SK-N-SH (cell line): ENCODE measurements at regions not wholly inside any gene's neighbourhood (a gene's known extent, or its start where the extent isn't known, plus 50 kb on each side); places are given as distances from the start of the nearest gene placed in this dataset.

Experiments
- CTCF ChIA-PET: fragments of 300-600, 350-600 bp; formaldehyde crosslinking; extraction: SDS; loops from one replicate; lab custom pipeline; 2021; lab: Yijun Ruan, JAX
- POLR2A ChIA-PET: fragments of 350-600 bp; sonication (Branson Sonifier 250); formaldehyde crosslinking; extraction: SDS; loops from one replicate; lab custom pipeline; 2020; ENCODE audit warnings: antibody characterized with exemption, inconsistent platforms; lab: Yijun Ruan, JAX
- DNase-seq: peaks from one replicate; pipeline ENCODE4 v3.0.0; 2012
- H2AFZ ChIP-seq: fragments of 200-600 bp; sonication (generic); 2 replicates; pipeline ENCODE4 v1.8.1; 2016; ENCODE audit warnings: antibody characterized with exemption, mild to moderate bottlenecking, low read depth
- H3F3A ChIP-seq: fragments of 200-600 bp; sonication (generic); replicated peaks from 2 replicates; pipeline ENCODE3; 2016; ENCODE audit warnings: antibody characterized with exemption, mild to moderate bottlenecking; ENCODE audit not compliant: insufficient read depth
- H3K27ac ChIP-seq, 2 experiments: fragments of 200-500 bp in 1 of 2; fragments of 200-600 bp in 1 of 2; sonication (Bioruptor generic) in 1 of 2; sonication (generic), shearing (Covaris generic) in 1 of 2; 2 replicates each; pipeline versions ENCODE4 v1.5.1 to v1.6.1; 2014 to 2016; ENCODE audit warnings: low read depth in 2 of 2, inconsistent platforms in 1 of 2, low read length in 1 of 2, mild to moderate bottlenecking in 1 of 2, mixed read lengths in 1 of 2
- H3K27me3 ChIP-seq: fragments of 200-600 bp; sonication (generic), shearing (Covaris generic); 2 replicates; pipeline ENCODE4 v1.6.1; 2016; ENCODE audit warnings: mixed run types; ENCODE audit not compliant: insufficient read depth
- H3K36me3 ChIP-seq, 2 experiments: fragments of 200-500 bp in 1 of 2; fragments of 200-600 bp in 1 of 2; sonication (Bioruptor generic) in 1 of 2; sonication (generic) in 1 of 2; replicated peaks in 1 of 2; 2 replicates each; pipeline versions ENCODE3 to v1.5.1; 2014 to 2016; ENCODE audit warnings: low read length in 1 of 2, mild to moderate bottlenecking in 1 of 2; ENCODE audit not compliant: insufficient read depth in 2 of 2, control insufficient read depth in 1 of 2
- H3K4me1 ChIP-seq, 2 experiments: fragments of 200-500 bp in 1 of 2; fragments of 200-600 bp in 1 of 2; sonication (Bioruptor generic) in 1 of 2; sonication (generic), shearing (Covaris generic) in 1 of 2; 2 replicates each; pipeline versions ENCODE4 v1.5.1 to v1.6.1; 2014 to 2016; ENCODE audit warnings: low read depth in 1 of 2, low read length in 1 of 2, mixed run types in 1 of 2; ENCODE audit not compliant: insufficient read depth in 2 of 2, control insufficient read depth in 1 of 2
- H3K4me2 ChIP-seq: fragments of 200-600 bp; sonication (generic), shearing (Covaris generic); 2 replicates; pipeline ENCODE4 v1.6.1; 2017; ENCODE audit warnings: mixed run types
- H3K4me3 ChIP-seq, 2 experiments: fragments of 200-500 bp in 1 of 2; fragments of 200-600 bp in 1 of 2; sonication (Bioruptor generic) in 1 of 2; sonication (generic), shearing (Covaris generic) in 1 of 2; 2 replicates each; pipeline versions ENCODE4 v1.5.1 to v1.8.1; 2014 to 2016; ENCODE audit warnings: low read depth in 2 of 2, inconsistent platforms in 1 of 2, low read length in 1 of 2, mild to moderate bottlenecking in 1 of 2, mixed read lengths in 1 of 2, moderate library complexity in 1 of 2
- H3K79me2 ChIP-seq: fragments of 200-600 bp; sonication (generic); 2 replicates; pipeline ENCODE4 v1.8.1; 2017; ENCODE audit warnings: mild to moderate bottlenecking; ENCODE audit not compliant: insufficient read depth
- H3K9ac ChIP-seq: fragments of 200-600 bp; sonication (generic); 2 replicates; pipeline ENCODE4 v1.6.1; 2017; ENCODE audit warnings: mixed run types
- H3K9me2 ChIP-seq: fragments of 200-600 bp; sonication (generic); 2 replicates; pipeline ENCODE4 v1.6.1; 2017; ENCODE audit warnings: mixed run types
- H3K9me3 ChIP-seq: fragments of 200-600 bp; sonication (generic); 2 replicates; pipeline ENCODE4 v1.6.1; 2017; ENCODE audit warnings: mixed run types, mild to moderate bottlenecking, moderate library complexity
- H4K20me1 ChIP-seq: fragments of 200-600 bp; sonication (generic); 2 replicates; pipeline ENCODE4 v1.6.1; 2017; ENCODE audit warnings: mild to moderate bottlenecking, mixed run types; ENCODE audit not compliant: insufficient read depth
- ELF1 ChIP-seq: IDR thresholded peaks from 2 replicates; pipeline ENCODE4 v1.4.0; 2012
- EZH2phosphoT487 ChIP-seq: fragments of 200-600 bp; sonication (generic); IDR thresholded peaks from 2 replicates; pipeline ENCODE4 v1.6.1; 2017; ENCODE audit warnings: low read depth, mixed run types, mild to moderate bottlenecking, antibody characterized with exemption, moderate library complexity, borderline replicate concordance
- FOSL2 ChIP-seq: IDR thresholded peaks from 2 replicates; pipeline ENCODE4 v1.4.0; 2012; ENCODE audit warnings: low read depth, mild to moderate bottlenecking, moderate library complexity, borderline replicate concordance
- FOXM1 ChIP-seq: IDR thresholded peaks from 2 replicates; pipeline ENCODE4 v1.4.0; 2012; ENCODE audit warnings: low read depth, mild to moderate bottlenecking
- GATA2 ChIP-seq: sonication (generic); formaldehyde crosslinking; IDR thresholded peaks from 2 replicates; pipeline ENCODE4 v1.5.0; 2020; ENCODE audit warnings: mild to moderate bottlenecking, missing genetic modification reagents
- MEF2A ChIP-seq: IDR thresholded peaks from 2 replicates; pipeline ENCODE4 v1.4.0; 2012; ENCODE audit warnings: low read depth, borderline replicate concordance
- MXI1 ChIP-seq: IDR thresholded peaks from 2 replicates; pipeline ENCODE4 v1.6.1; 2012; ENCODE audit warnings: mild to moderate bottlenecking, low read depth, low read length, improper control_type of control experiment
- NFIC ChIP-seq: IDR thresholded peaks from 2 replicates; pipeline ENCODE4 v1.4.0; 2012; ENCODE audit warnings: borderline replicate concordance
- NRF1 ChIP-seq: IDR thresholded peaks from 2 replicates; pipeline ENCODE4 v1.6.1; 2012; ENCODE audit warnings: low read depth, mild to moderate bottlenecking, low read length
- POLR2AphosphoS5 ChIP-seq: IDR thresholded peaks from 2 replicates; pipeline ENCODE4 v1.6.1; 2012; ENCODE audit warnings: low read depth, low read length
- RAD21 ChIP-seq: IDR thresholded peaks from 2 replicates; pipeline ENCODE4 v1.6.1; 2012; ENCODE audit warnings: mild to moderate bottlenecking, low read length
- RXRA ChIP-seq: IDR thresholded peaks from 2 replicates; pipeline ENCODE4 v1.4.0; 2012; ENCODE audit warnings: low read depth, mild to moderate bottlenecking, borderline replicate concordance
- SMC3 ChIP-seq: IDR thresholded peaks from 2 replicates; pipeline ENCODE4 v1.6.1; 2012; ENCODE audit warnings: low read depth, low read length, improper control_type of control experiment
- TAF1 ChIP-seq: IDR thresholded peaks from 2 replicates; pipeline ENCODE4 v1.6.1; 2012; ENCODE audit warnings: low read depth, mild to moderate bottlenecking, low read length, moderate library complexity, borderline replicate concordance
- TCF12 ChIP-seq: IDR thresholded peaks from 2 replicates; pipeline ENCODE4 v1.4.0; 2012
- YY1 ChIP-seq: IDR thresholded peaks from 2 replicates; pipeline ENCODE4 v1.4.0; 2012; ENCODE audit warnings: low read depth, mild to moderate bottlenecking
- WGBS: methylation state at CpG from one replicate; pipeline ENCODE4 v1.1.6; 2017; ENCODE audit warnings: low lambda C conversion rate; 5-methylcytosine and 5-hydroxymethylcytosine counted together
- TF ChIP-seq, protein P1 (sequence below): IDR thresholded peaks from 2 replicates; pipeline ENCODE4 v1.6.1; 2012; ENCODE audit warnings: mild to moderate bottlenecking, low read depth, low read length, moderate library complexity
- TF ChIP-seq, protein P2 (sequence below): IDR thresholded peaks from 2 replicates; pipeline ENCODE4 v1.4.0; 2012; ENCODE audit warnings: low read depth
- TF ChIP-seq, protein P3 (sequence below): IDR thresholded peaks from 2 replicates; pipeline ENCODE4 v1.4.0; 2012; ENCODE audit warnings: low read depth, borderline replicate concordance

DNA sequence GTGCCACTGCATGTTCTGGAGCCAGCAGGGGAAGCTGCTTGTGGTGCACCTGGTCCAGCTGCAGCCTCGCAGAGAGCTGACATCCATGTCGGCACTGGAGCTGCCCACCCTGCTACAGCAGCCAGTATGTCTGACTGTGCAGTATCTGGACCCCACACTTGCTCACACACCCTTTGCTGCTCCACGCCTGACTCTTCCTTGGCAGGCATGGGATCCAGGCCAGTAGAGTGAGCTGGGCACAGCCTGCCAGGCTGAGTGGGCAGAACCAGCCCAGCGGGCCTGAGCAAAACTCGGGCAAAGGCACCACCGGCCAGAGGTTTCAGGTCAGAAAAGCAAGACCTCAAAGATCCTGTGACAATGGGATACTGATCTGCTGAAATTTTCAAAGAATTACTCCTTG lies 690.1 kb downstream of the STPG2 start:
- no peak overlapping the region for H3K27ac ChIP-seq
- H3K27me3 ChIP-seq = no peaks in the 10 kb centered on the region
- DNase-seq = no peak
- no peaks in the 10 kb centered on the region for H3K9me3 ChIP-seq
- no peak for TF ChIP-seq NRF1
- no peak for TF ChIP-seq RAD21
- TF ChIP-seq MXI1 = no peak
- no peak for TF ChIP-seq NFIC
- TF ChIP-seq, protein P1, sequence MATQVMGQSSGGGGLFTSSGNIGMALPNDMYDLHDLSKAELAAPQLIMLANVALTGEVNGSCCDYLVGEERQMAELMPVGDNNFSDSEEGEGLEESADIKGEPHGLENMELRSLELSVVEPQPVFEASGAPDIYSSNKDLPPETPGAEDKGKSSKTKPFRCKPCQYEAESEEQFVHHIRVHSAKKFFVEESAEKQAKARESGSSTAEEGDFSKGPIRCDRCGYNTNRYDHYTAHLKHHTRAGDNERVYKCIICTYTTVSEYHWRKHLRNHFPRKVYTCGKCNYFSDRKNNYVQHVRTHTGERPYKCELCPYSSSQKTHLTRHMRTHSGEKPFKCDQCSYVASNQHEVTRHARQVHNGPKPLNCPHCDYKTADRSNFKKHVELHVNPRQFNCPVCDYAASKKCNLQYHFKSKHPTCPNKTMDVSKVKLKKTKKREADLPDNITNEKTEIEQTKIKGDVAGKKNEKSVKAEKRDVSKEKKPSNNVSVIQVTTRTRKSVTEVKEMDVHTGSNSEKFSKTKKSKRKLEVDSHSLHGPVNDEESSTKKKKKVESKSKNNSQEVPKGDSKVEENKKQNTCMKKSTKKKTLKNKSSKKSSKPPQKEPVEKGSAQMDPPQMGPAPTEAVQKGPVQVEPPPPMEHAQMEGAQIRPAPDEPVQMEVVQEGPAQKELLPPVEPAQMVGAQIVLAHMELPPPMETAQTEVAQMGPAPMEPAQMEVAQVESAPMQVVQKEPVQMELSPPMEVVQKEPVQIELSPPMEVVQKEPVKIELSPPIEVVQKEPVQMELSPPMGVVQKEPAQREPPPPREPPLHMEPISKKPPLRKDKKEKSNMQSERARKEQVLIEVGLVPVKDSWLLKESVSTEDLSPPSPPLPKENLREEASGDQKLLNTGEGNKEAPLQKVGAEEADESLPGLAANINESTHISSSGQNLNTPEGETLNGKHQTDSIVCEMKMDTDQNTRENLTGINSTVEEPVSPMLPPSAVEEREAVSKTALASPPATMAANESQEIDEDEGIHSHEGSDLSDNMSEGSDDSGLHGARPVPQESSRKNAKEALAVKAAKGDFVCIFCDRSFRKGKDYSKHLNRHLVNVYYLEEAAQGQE = no peak
- TF ChIP-seq EZH2phosphoT487 = no peak
- no peak for TF ChIP-seq TCF12
- TF ChIP-seq, protein P2, sequence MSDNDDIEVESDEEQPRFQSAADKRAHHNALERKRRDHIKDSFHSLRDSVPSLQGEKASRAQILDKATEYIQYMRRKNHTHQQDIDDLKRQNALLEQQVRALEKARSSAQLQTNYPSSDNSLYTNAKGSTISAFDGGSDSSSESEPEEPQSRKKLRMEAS = no peak
- TF ChIP-seq SMC3 = no peak
- no peak for TF ChIP-seq POLR2AphosphoS5
- no peak for TF ChIP-seq RXRA
- no peak for TF ChIP-seq FOXM1
- no peak for TF ChIP-seq FOSL2
- no peak for TF ChIP-seq YY1
- no peak for TF ChIP-seq TAF1
- TF ChIP-seq GATA2 (CRISPR knock-in tag) = no peak
- TF ChIP-seq MEF2A = no peak
- TF ChIP-seq, protein P3, sequence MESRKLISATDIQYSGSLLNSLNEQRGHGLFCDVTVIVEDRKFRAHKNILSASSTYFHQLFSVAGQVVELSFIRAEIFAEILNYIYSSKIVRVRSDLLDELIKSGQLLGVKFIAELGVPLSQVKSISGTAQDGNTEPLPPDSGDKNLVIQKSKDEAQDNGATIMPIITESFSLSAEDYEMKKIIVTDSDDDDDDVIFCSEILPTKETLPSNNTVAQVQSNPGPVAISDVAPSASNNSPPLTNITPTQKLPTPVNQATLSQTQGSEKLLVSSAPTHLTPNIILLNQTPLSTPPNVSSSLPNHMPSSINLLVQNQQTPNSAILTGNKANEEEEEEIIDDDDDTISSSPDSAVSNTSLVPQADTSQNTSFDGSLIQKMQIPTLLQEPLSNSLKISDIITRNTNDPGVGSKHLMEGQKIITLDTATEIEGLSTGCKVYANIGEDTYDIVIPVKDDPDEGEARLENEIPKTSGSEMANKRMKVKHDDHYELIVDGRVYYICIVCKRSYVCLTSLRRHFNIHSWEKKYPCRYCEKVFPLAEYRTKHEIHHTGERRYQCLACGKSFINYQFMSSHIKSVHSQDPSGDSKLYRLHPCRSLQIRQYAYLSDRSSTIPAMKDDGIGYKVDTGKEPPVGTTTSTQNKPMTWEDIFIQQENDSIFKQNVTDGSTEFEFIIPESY = no peak
- no peak for TF ChIP-seq ELF1
- TF ChIP-seq, all 33 proteins: peak for 0
- CTCF ChIA-PET = no interaction called here
- POLR2A ChIA-PET = no interaction called here
- Histone ChIP-seq H4K20me1 (no peaks in the 10 kb centered on the region), H3K4me1 (no peaks in the 10 kb centered on the region), H3K79me2 (no peaks in the 10 kb centered on the region), H2AFZ (no peak overlapping the region), H3K36me3 (no peaks in the 10 kb centered on the region), H3K4me2 (no peak overlapping the region), H3K9ac (no peak overlapping the region), H3F3A (no peaks in the 10 kb centered on the region), H3K9me2 (0 out of 2 replicates have a peak, but pooled peaks cover 3% of the 10 kb centered on the region), H3K4me3 (no peak overlapping the region)
- 24% methylated on average over 4 of the region's 6 CpGs for WGBS
